ENCODE measurements at regions not wholly inside any gene's neighbourhood (a gene's known extent, or its start where the extent isn't known, plus 50 kb on each side); places are given as distances from the start of the nearest gene placed in this dataset.

- TF ChIP-seq CTCF (IDR thresholded peaks at IDR 0.05) (no peak), POLR2A (IDR thresholded peaks at IDR 0.05) (no peak), EP300 (IDR thresholded peaks at IDR 0.05; ENCODE audit: low read depth) (no peak), POLR2AphosphoS5 (IDR thresholded peaks at IDR 0.05) (no peak)
Measured at GRCh38 chr2:239780236-239780994, 244.7 kb downstream of the NDUFA10 start.
